CD14-positive monocyte (primary cell): ENCODE measurements at regions not wholly inside any gene's neighbourhood (a gene's known extent, or its start where the extent isn't known, plus 50 kb on each side); places are given as distances from the start of the nearest gene placed in this dataset.

Experiments used
- DNase-seq, 3 donors: peaks; one replicate each; pipeline ENCODE4 v3.0.0-alpha.2; 2011 to 2022
- H2AFZ ChIP-seq: 2 replicates; pipeline ENCODE4 v1.6.0; 2012; ENCODE audit warnings: mild to moderate bottlenecking, low read depth, low read length, inconsistent platforms; ENCODE audit not compliant: insufficient read depth, poor library complexity, severe bottlenecking
- H3K27ac ChIP-seq, 2 donors: 1 replicate in 1 of 2; 2 replicates in 1 of 2; pipeline ENCODE4 v1.5.1; 2012 to 2013; ENCODE audit warnings: low read length in 2 of 2, control low read depth in 1 of 2, inconsistent platforms in 1 of 2, low read depth in 1 of 2, mild to moderate bottlenecking in 1 of 2
- H3K27me3 ChIP-seq, 2 donors: one replicate each; pipeline versions ENCODE4 v1.6.0 to v1.6.1; 2011 to 2013; ENCODE audit warnings: low read length in 2 of 2; ENCODE audit not compliant: control insufficient read depth in 2 of 2, insufficient read depth in 2 of 2
- H3K36me3 ChIP-seq, 2 donors: replicated peaks in 1 of 2; 1 replicate in 1 of 2; 2 replicates in 1 of 2; pipeline versions ENCODE4 v1.5.1 to v1.6.1; 2012 to 2013; ENCODE audit warnings: low read length in 2 of 2, control low read depth in 1 of 2, inconsistent platforms in 1 of 2, mild to moderate bottlenecking in 1 of 2; ENCODE audit not compliant: insufficient read depth in 2 of 2, control insufficient read depth in 1 of 2
- H3K4me1 ChIP-seq, 2 donors: 1 replicate in 1 of 2; 2 replicates in 1 of 2; pipeline versions ENCODE4 v1.5.1 to v1.6.1; 2012 to 2013; ENCODE audit warnings: low read length in 2 of 2, control low read depth in 1 of 2, inconsistent platforms in 1 of 2, mild to moderate bottlenecking in 1 of 2, moderate library complexity in 1 of 2; ENCODE audit not compliant: insufficient read depth in 2 of 2, control insufficient read depth in 1 of 2
- H3K4me2 ChIP-seq: replicated peaks from 2 replicates; pipeline ENCODE3; 2012; ENCODE audit warnings: low read length, moderate library complexity, mild to moderate bottlenecking; ENCODE audit not compliant: poor library complexity, severe bottlenecking; ENCODE audit errors: extremely low read depth
- H3K4me3 ChIP-seq, 3 experiments: fragments of 200-600 bp in 1 of 3; sonication (generic) in 1 of 3; replicated peaks in 1 of 3; 1 replicate in 2 of 3; 2 replicates in 1 of 3; pipeline ENCODE4 v1.5.1; 2011 to 2013; ENCODE audit warnings: low read length in 3 of 3, mild to moderate bottlenecking in 3 of 3, control low read depth in 2 of 3, low read depth in 2 of 3, inconsistent platforms in 1 of 3, moderate library complexity in 1 of 3
- H3K79me2 ChIP-seq: 2 replicates; pipeline ENCODE4 v1.6.0; 2012; ENCODE audit warnings: mild to moderate bottlenecking, control low read depth, inconsistent platforms, low read length, moderate library complexity; ENCODE audit not compliant: insufficient read depth
- H3K9ac ChIP-seq: 2 replicates; pipeline ENCODE4 v1.6.0; 2017; ENCODE audit warnings: low read length, mild to moderate bottlenecking; ENCODE audit not compliant: insufficient read depth, poor library complexity, severe bottlenecking
- H3K9me3 ChIP-seq, 2 donors: replicated peaks in 1 of 2; 1 replicate in 1 of 2; 2 replicates in 1 of 2; pipeline versions ENCODE4 v1.5.1 to v1.6.1; 2012 to 2013; ENCODE audit warnings: low read length in 2 of 2, control low read depth in 1 of 2; ENCODE audit not compliant: control insufficient read depth in 1 of 2, insufficient read depth in 1 of 2
- H4K20me1 ChIP-seq: 2 replicates; pipeline ENCODE4 v1.6.0; 2012; ENCODE audit warnings: mild to moderate bottlenecking, low read length, control low read depth, moderate library complexity; ENCODE audit not compliant: insufficient read depth
- H3K27ac Mint-ChIP-seq, 7 donors: one replicate each; pipeline ENCODE4 v1.8.0; 2020; ENCODE audit warnings: mild to moderate bottlenecking in 7 of 7, mixed read lengths in 7 of 7, moderate library complexity in 6 of 7, inconsistent platforms in 2 of 7
- H3K27me3 Mint-ChIP-seq, 3 donors: one replicate each; pipeline ENCODE4 v1.8.0; 2021 to 2022; ENCODE audit warnings: low read depth in 3 of 3, mild to moderate bottlenecking in 3 of 3, mixed read lengths in 3 of 3, moderate library complexity in 3 of 3, inconsistent platforms in 1 of 3
- H3K36me3 Mint-ChIP-seq, 2 donors: one replicate each; pipeline ENCODE4 v1.8.0; 2020; ENCODE audit warnings: mixed read lengths in 2 of 2, inconsistent platforms in 1 of 2, mild to moderate bottlenecking in 1 of 2
- H3K4me1 Mint-ChIP-seq: one replicate; pipeline ENCODE4 v1.8.0; 2020; ENCODE audit warnings: mild to moderate bottlenecking, mixed read lengths
- H3K4me3 Mint-ChIP-seq, 2 donors: one replicate each; pipeline ENCODE4 v1.8.0; 2020; ENCODE audit warnings: mild to moderate bottlenecking in 2 of 2, mixed read lengths in 2 of 2, moderate library complexity in 1 of 2
- H3K9me3 Mint-ChIP-seq, 7 donors: one replicate each; pipeline ENCODE4 v1.8.0; 2020 to 2022; ENCODE audit warnings: mixed read lengths in 7 of 7, mild to moderate bottlenecking in 6 of 7, moderate library complexity in 6 of 7, inconsistent platforms in 2 of 7
- WGBS: methylation state at CpG from one replicate; pipeline ENCODE4 v1.1.5; 2013; ENCODE audit warnings: missing lambda C conversion rate; ENCODE audit not compliant: insufficient coverage; 5-methylcytosine and 5-hydroxymethylcytosine counted together
- intact Hi-C, 2 donors: fragments of 100-400 bp; cut with micrococcal nuclease; formaldehyde crosslinking; loops; one replicate each; pipeline versions ENCODE4 v1.15.0 to v1.15.1; 2023
- TF ChIP-seq, protein P1 (sequence below): fragments of 200-600 bp; IDR thresholded peaks from one replicate; pipeline ENCODE4 v1.8.0; 2022; ENCODE audit warnings: antibody characterized with exemption, mild to moderate bottlenecking

- DNase-seq, result no peak
- H3K27ac ChIP-seq, result no peak overlapping the region
- no peaks in the 10 kb centered on the region for H3K79me2 ChIP-seq
- Mint-ChIP-seq H3K4me3 (no peak overlapping the region), H3K27ac (no peak overlapping the region), H3K4me1 (peaks cover 5% of the 10 kb centered on the region), H3K9me3 (peaks cover 12 to 22% (median 15%) of the 10 kb centered on the region in 7 donors), H3K36me3 (peaks cover 0 to 4% of the 10 kb centered on the region in 2 donors), H3K27me3 (peaks cover 0 to 2% (median 0%) of the 10 kb centered on the region in 3 donors)
- H3K4me2 ChIP-seq, result no peak overlapping the region
- no peak overlapping the region for H2AFZ ChIP-seq
- H3K4me1 ChIP-seq, result no peaks in the 10 kb centered on the region
- TF ChIP-seq, protein P1, sequence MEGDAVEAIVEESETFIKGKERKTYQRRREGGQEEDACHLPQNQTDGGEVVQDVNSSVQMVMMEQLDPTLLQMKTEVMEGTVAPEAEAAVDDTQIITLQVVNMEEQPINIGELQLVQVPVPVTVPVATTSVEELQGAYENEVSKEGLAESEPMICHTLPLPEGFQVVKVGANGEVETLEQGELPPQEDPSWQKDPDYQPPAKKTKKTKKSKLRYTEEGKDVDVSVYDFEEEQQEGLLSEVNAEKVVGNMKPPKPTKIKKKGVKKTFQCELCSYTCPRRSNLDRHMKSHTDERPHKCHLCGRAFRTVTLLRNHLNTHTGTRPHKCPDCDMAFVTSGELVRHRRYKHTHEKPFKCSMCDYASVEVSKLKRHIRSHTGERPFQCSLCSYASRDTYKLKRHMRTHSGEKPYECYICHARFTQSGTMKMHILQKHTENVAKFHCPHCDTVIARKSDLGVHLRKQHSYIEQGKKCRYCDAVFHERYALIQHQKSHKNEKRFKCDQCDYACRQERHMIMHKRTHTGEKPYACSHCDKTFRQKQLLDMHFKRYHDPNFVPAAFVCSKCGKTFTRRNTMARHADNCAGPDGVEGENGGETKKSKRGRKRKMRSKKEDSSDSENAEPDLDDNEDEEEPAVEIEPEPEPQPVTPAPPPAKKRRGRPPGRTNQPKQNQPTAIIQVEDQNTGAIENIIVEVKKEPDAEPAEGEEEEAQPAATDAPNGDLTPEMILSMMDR, result no peak
- intact Hi-C loops, result no loop called here
- H3K9ac ChIP-seq, result no peak overlapping the region
- H3K36me3 ChIP-seq, result no peaks in the 10 kb centered on the region
- no peak overlapping the region for H3K4me3 ChIP-seq
- H3K27me3 ChIP-seq, result no peaks in the 10 kb centered on the region
- peaks cover 8 to 12% of the 10 kb centered on the region in 2 donors for H3K9me3 ChIP-seq
- H4K20me1 ChIP-seq, result no peaks in the 10 kb centered on the region
These were observed 122.8 kb upstream of the NUDT4 start for GRCh38 chr12:93254911-93255310.

GRCh38 chr12:93256256-93256969 lies 121.3 kb upstream of the NUDT4 start:
- H3K9ac ChIP-seq, result no peak overlapping the region
- Mint-ChIP-seq H3K4me1 (peaks cover 4% of the 10 kb centered on the region), H3K36me3 (peaks cover 0 to 4% of the 10 kb centered on the region in 2 donors), H3K4me3 (no peak overlapping the region), H3K27ac (no peak overlapping the region), H3K27me3 (peaks cover 0 to 2% (median 1%) of the 10 kb centered on the region in 3 donors), H3K9me3 (peaks cover 12 to 19% (median 15%) of the 10 kb centered on the region in 7 donors)
- intact Hi-C loops, result no loop called here
- 100% methylated on average over 2 of the region's 2 CpGs for WGBS
- TF ChIP-seq, protein P1, result no peak
- H4K20me1 ChIP-seq, result no peaks in the 10 kb centered on the region
- H3K4me3 ChIP-seq, result no peak overlapping the region
- H2AFZ ChIP-seq, result no peak overlapping the region
- peaks cover 8 to 12% of the 10 kb centered on the region in 2 donors for H3K9me3 ChIP-seq
- no peak overlapping the region for H3K4me2 ChIP-seq
- no peak overlapping the region for H3K27ac ChIP-seq
- H3K27me3 ChIP-seq, result no peaks in the 10 kb centered on the region
- H3K79me2 ChIP-seq, result no peaks in the 10 kb centered on the region
- no peak for DNase-seq
- no peaks in the 10 kb centered on the region for H3K36me3 ChIP-seq
- H3K4me1 ChIP-seq, result no peaks in the 10 kb centered on the region
